Natural killer cell treated with Interleukin-12 subunit alpha and Interleukin-12 subunit beta and Interleukin-15 and Interleukin-18, amount 100 ng/mL, for 72 hours (primary cell): ENCODE measurements at regions not wholly inside any gene's neighbourhood (a gene's known extent, or its start where the extent isn't known, plus 50 kb on each side); places are given as distances from the start of the nearest gene placed in this dataset.
"Not testable (repeated sequence)": the region's sequence is repeated elsewhere in the genome, so short reads cannot be mapped to it uniquely, and the experiment has no call there.

Source experiments
- ATAC-seq, 2 donors: fragments of 150-1000 bp; cut with Tn5 transposase in 1 of 2; sonication (Bioruptor Pico), chemical (Tn5 transposase) in 1 of 2; 2 replicates each; pipeline ENCODE4 v1.10.0; 2021
- DNase-seq: peaks from one replicate; pipeline ENCODE4 v3.0.0; 2022; ENCODE audit warnings: low spot score
- H3K27ac Mint-ChIP-seq, 2 donors: 1 replicate in 1 of 2; 2 replicates in 1 of 2; pipeline ENCODE4 v1.8.0; 2022; ENCODE audit warnings: mixed read lengths in 2 of 2, mild to moderate bottlenecking in 1 of 2, moderate library complexity in 1 of 2
- H3K27me3 Mint-ChIP-seq, 2 donors: 1 replicate in 1 of 2; 2 replicates in 1 of 2; pipeline ENCODE4 v1.8.0; 2022; ENCODE audit warnings: mixed read lengths in 2 of 2
- H3K36me3 Mint-ChIP-seq: one replicate; pipeline ENCODE4 v1.8.0; 2022; ENCODE audit warnings: mixed read lengths
- H3K4me1 Mint-ChIP-seq, 2 donors: 1 replicate in 1 of 2; 2 replicates in 1 of 2; pipeline ENCODE4 v1.8.0; 2022; ENCODE audit warnings: low read depth in 2 of 2, mixed read lengths in 2 of 2, mild to moderate bottlenecking in 1 of 2
- H3K4me3 Mint-ChIP-seq: one replicate; pipeline ENCODE4 v1.8.0; 2022; ENCODE audit warnings: mixed read lengths
- H3K9me3 Mint-ChIP-seq: 2 replicates; pipeline ENCODE4 v1.8.0; 2022; ENCODE audit warnings: mixed read lengths

GRCh38 chr12:70082997-70083676, 160.1 kb upstream of the CNOT2 start:
- Mint-ChIP-seq H3K27me3 (no peaks in the 10 kb centered on the region), H3K9me3 (peaks cover 2% of the 10 kb centered on the region), H3K27ac (no peak overlapping the region), H3K4me3 (no peak overlapping the region), H3K4me1 (no peaks in the 10 kb centered on the region), H3K36me3 (no peaks in the 10 kb centered on the region)
- ATAC-seq (no peak), DNase-seq (no peak)

- H3K27ac Mint-ChIP-seq, result no peak overlapping the region
- H3K4me3 Mint-ChIP-seq, result no peak overlapping the region
- DNase-seq (no peak), ATAC-seq (no peak)
- H3K9me3 Mint-ChIP-seq, result peaks cover 2% of the 10 kb centered on the region
- H3K27me3 Mint-ChIP-seq, result no peaks in the 10 kb centered on the region
- H3K36me3 Mint-ChIP-seq, result no peaks in the 10 kb centered on the region
- H3K4me1 Mint-ChIP-seq, result peaks cover 0 to under 1% of the 10 kb centered on the region in 2 donors
Observed at GRCh38 chr12:70083677-70084020, 159.6 kb upstream of the CNOT2 start.

- H3K36me3 Mint-ChIP-seq, ATAC-seq, H3K9me3 Mint-ChIP-seq, DNase-seq, H3K27me3 Mint-ChIP-seq, H3K4me3 Mint-ChIP-seq, H3K4me1 Mint-ChIP-seq: not testable (repeated sequence)
- H3K27ac Mint-ChIP-seq, result peak overlapping the region in 1 of 2 donors; percentile 31
Observed at GRCh38 chr12:70086372-70086771, 156.9 kb upstream of the CNOT2 start.

GRCh38 chr12:70091021-70091521, 152.2 kb upstream of the CNOT2 start:
- no peaks in the 10 kb centered on the region for H3K36me3 Mint-ChIP-seq
- H3K4me1 Mint-ChIP-seq, result peaks cover 0 to 3% of the 10 kb centered on the region in 2 donors
- H3K9me3 Mint-ChIP-seq, result no peaks in the 10 kb centered on the region
- ATAC-seq, result no peak
- no peak overlapping the region for H3K27ac Mint-ChIP-seq
- DNase-seq, result no peak
- H3K4me3 Mint-ChIP-seq, result no peak overlapping the region
- H3K27me3 Mint-ChIP-seq, result peaks cover 0 to 6% of the 10 kb centered on the region in 2 donors

GRCh38 chr12:70094467-70094866, 148.8 kb upstream of the CNOT2 start:
- Mint-ChIP-seq H3K4me1 (peaks cover 0 to 6% of the 10 kb centered on the region in 2 donors), H3K27me3 (peaks cover 0 to 5% of the 10 kb centered on the region in 2 donors), H3K4me3 (no peak overlapping the region), H3K9me3 (no peaks in the 10 kb centered on the region), H3K36me3 (no peaks in the 10 kb centered on the region), H3K27ac (no peak overlapping the region)
- ATAC-seq (no peak), DNase-seq (no peak)

GRCh38 chr12:70096759-70097410, 146.3 kb upstream of the CNOT2 start:
- no peaks in the 10 kb centered on the region for H3K36me3 Mint-ChIP-seq
- H3K9me3 Mint-ChIP-seq, result no peaks in the 10 kb centered on the region
- ATAC-seq (no peak), DNase-seq (no peak)
- no peak overlapping the region for H3K27ac Mint-ChIP-seq
- H3K4me1 Mint-ChIP-seq, result peaks cover 0 to 6% of the 10 kb centered on the region in 2 donors
- no peak overlapping the region for H3K4me3 Mint-ChIP-seq
- peaks cover 0 to 11% of the 10 kb centered on the region in 2 donors for H3K27me3 Mint-ChIP-seq

GRCh38 chr12:70101064-70101463, 142.2 kb upstream of the CNOT2 start:
- ATAC-seq, result no peak

GRCh38 chr12:70106347-70106746, 136.9 kb upstream of the CNOT2 start:
- ATAC-seq (no peak), DNase-seq (no peak)
- H3K27me3 Mint-ChIP-seq, result peaks cover 0 to 1% of the 10 kb centered on the region in 2 donors
- H3K4me1 Mint-ChIP-seq, result no peaks in the 10 kb centered on the region
- H3K36me3 Mint-ChIP-seq, result peaks cover 17% of the 10 kb centered on the region
- H3K4me3 Mint-ChIP-seq, result no peak overlapping the region
- H3K27ac Mint-ChIP-seq, result no peak overlapping the region
- H3K9me3 Mint-ChIP-seq, result no peaks in the 10 kb centered on the region

More at GRCh38 chr12:70101064-70101463, 142.2 kb upstream of the CNOT2 start:
- Mint-ChIP-seq H3K9me3 (no peaks in the 10 kb centered on the region), H3K4me1 (peaks cover 0 to 6% of the 10 kb centered on the region in 2 donors), H3K27me3 (peaks cover 0 to 9% of the 10 kb centered on the region in 2 donors), H3K27ac (no peak overlapping the region), H3K4me3 (no peak overlapping the region), H3K36me3 (no peaks in the 10 kb centered on the region)
- DNase-seq, result no peak

GRCh38 chr12:70110085-70110484, 133.1 kb upstream of the CNOT2 start:
- Mint-ChIP-seq H3K27me3 (peaks cover 3 to 15% of the 10 kb centered on the region in 2 donors), H3K4me1 (no peaks in the 10 kb centered on the region), H3K4me3 (no peak overlapping the region), H3K27ac (no peak overlapping the region), H3K36me3 (peaks cover 30% of the 10 kb centered on the region), H3K9me3 (no peaks in the 10 kb centered on the region)
- no peak for ATAC-seq
- no peak for DNase-seq

- H3K4me1 Mint-ChIP-seq, result no peaks in the 10 kb centered on the region
- peaks cover 9% of the 10 kb centered on the region for H3K36me3 Mint-ChIP-seq
- H3K27ac Mint-ChIP-seq, result no peak overlapping the region
- peaks cover 7 to 17% of the 10 kb centered on the region in 2 donors for H3K27me3 Mint-ChIP-seq
- no peak overlapping the region for H3K4me3 Mint-ChIP-seq
- ATAC-seq, result no peak
- H3K9me3 Mint-ChIP-seq, result peaks cover 2% of the 10 kb centered on the region
- no peak for DNase-seq
Observed at GRCh38 chr12:70117670-70118069, 125.6 kb upstream of the CNOT2 start.

GRCh38 chr12:70120970-70121369, 122.3 kb upstream of the CNOT2 start:
- H3K36me3 Mint-ChIP-seq, result no peaks in the 10 kb centered on the region
- ATAC-seq, result no peak

GRCh38 chr12:70121562-70121961, 121.7 kb upstream of the CNOT2 start:
- ATAC-seq, result no peak
- Mint-ChIP-seq H3K36me3 (no peaks in the 10 kb centered on the region), H3K4me3 (no peak overlapping the region), H3K27ac (no peak overlapping the region), H3K9me3 (no peaks in the 10 kb centered on the region), H3K27me3 (peaks cover 0 to 3% of the 10 kb centered on the region in 2 donors), H3K4me1 (no peaks in the 10 kb centered on the region)
- DNase-seq, result no peak

More at GRCh38 chr12:70120970-70121369, 122.3 kb upstream of the CNOT2 start:
- H3K4me1 Mint-ChIP-seq, result no peaks in the 10 kb centered on the region
- no peak for DNase-seq
- H3K4me3 Mint-ChIP-seq, result no peak overlapping the region
- H3K27ac Mint-ChIP-seq, result no peak overlapping the region
- H3K27me3 Mint-ChIP-seq, result peaks cover under 1 to 3% of the 10 kb centered on the region in 2 donors
- H3K9me3 Mint-ChIP-seq, result no peaks in the 10 kb centered on the region

- no peaks in the 10 kb centered on the region for H3K9me3 Mint-ChIP-seq
- no peak for DNase-seq
- peaks cover 0 to 3% of the 10 kb centered on the region in 2 donors for H3K27me3 Mint-ChIP-seq
- no peak overlapping the region for H3K4me3 Mint-ChIP-seq
- peak in 1 of 2 donors; percentile 36 for ATAC-seq
- no peak overlapping the region for H3K27ac Mint-ChIP-seq
- no peaks in the 10 kb centered on the region for H3K4me1 Mint-ChIP-seq
- no peaks in the 10 kb centered on the region for H3K36me3 Mint-ChIP-seq
Observed at GRCh38 chr12:70122804-70123203, 120.4 kb upstream of the CNOT2 start.

GRCh38 chr12:70149013-70149412, 94.2 kb upstream of the CNOT2 start:
- H3K4me1 Mint-ChIP-seq, result no peaks in the 10 kb centered on the region
- no peak overlapping the region for H3K4me3 Mint-ChIP-seq
- H3K36me3 Mint-ChIP-seq, result no peaks in the 10 kb centered on the region
- DNase-seq (no peak), ATAC-seq (no peak)
- H3K27ac Mint-ChIP-seq, result no peak overlapping the region
- H3K9me3 Mint-ChIP-seq, result peaks cover 4% of the 10 kb centered on the region
- peaks cover 10 to 34% of the 10 kb centered on the region in 2 donors for H3K27me3 Mint-ChIP-seq
